ENCODE measurements at regions not wholly inside any gene's neighbourhood (a gene's known extent, or its start where the extent isn't known, plus 50 kb on each side); places are given as distances from the start of the nearest gene placed in this dataset.

DNA sequence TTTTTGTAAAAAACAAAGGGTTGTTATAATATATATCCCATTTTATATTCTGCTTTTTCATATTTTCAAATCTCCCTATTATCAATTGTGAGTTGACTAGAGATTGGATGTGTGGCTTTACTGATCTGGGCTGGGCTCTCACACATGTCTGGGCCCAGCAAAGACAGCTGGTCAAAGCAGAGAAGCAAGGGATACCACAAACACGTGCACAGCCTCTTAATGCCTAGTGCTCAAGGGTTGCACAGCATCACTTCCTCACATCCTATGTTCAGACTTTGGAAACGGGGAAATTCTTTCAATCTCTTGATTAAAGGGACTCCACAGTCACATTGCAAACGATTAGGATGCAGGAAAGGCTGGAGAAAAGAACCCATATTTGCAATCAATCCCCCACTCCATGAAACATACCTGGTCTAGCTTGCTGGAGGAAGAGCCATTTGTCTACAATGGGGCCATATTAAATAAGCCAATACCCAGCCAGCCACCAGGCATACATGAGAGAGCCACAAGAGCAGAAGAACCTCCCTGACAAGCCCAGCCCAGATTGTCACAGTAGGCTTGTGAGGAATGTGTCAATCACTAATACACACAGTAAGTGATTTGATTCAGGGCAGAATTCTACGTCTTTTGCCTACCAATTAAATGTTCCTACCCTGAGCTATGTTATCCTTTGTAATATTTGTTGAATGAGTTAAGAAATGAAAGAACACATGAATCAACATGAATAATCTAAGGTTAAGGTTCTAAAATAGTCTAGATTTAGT lies 431.2 kb downstream of the TNS3 start:
- TF ChIP-seq, protein P1, sequence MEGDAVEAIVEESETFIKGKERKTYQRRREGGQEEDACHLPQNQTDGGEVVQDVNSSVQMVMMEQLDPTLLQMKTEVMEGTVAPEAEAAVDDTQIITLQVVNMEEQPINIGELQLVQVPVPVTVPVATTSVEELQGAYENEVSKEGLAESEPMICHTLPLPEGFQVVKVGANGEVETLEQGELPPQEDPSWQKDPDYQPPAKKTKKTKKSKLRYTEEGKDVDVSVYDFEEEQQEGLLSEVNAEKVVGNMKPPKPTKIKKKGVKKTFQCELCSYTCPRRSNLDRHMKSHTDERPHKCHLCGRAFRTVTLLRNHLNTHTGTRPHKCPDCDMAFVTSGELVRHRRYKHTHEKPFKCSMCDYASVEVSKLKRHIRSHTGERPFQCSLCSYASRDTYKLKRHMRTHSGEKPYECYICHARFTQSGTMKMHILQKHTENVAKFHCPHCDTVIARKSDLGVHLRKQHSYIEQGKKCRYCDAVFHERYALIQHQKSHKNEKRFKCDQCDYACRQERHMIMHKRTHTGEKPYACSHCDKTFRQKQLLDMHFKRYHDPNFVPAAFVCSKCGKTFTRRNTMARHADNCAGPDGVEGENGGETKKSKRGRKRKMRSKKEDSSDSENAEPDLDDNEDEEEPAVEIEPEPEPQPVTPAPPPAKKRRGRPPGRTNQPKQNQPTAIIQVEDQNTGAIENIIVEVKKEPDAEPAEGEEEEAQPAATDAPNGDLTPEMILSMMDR (IDR thresholded peaks at IDR 0.05) = no peak
- no peak for TF ChIP-seq POLR2A (IDR thresholded peaks at IDR 0.05)

Data from heart left ventricle (tissue), 13 donors.